T-helper 2 cell treated with Interferon-gamma antibody and Interleukin-4, amounts not matched to agents 100 ng/mL and 5 ng/mL, for 36 hours (primary cell): ENCODE measurements at regions not wholly inside any gene's neighbourhood (a gene's known extent, or its start where the extent isn't known, plus 50 kb on each side); places are given as distances from the start of the nearest gene placed in this dataset.

Experiments used
- intact Hi-C: fragments of 100-400 bp; cut with micrococcal nuclease; formaldehyde crosslinking; loops from one replicate; pipeline ENCODE4 v1.15.1; 2023

DNA sequence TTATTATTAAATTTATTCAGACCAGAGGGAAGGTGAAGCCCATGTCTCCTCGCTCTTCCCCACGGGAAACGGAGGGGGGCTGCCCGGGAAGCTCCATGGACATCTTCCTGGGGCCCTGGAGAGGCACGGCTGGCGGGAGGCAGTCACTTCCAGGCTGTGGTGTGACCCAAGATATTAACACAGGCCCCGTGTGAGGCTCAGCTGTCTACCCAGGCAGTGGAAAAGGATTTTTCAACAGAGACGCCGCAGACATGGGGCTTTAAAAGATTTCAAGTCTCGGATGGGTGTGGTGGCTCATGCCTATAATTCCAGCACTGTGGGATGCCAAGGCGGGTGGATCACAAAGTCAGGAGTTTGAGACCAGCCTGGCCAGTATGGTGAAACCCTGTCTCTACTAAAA is 117.9 kb downstream of the ERMARD start:
- intact Hi-C loops: no loop called here

DNA sequence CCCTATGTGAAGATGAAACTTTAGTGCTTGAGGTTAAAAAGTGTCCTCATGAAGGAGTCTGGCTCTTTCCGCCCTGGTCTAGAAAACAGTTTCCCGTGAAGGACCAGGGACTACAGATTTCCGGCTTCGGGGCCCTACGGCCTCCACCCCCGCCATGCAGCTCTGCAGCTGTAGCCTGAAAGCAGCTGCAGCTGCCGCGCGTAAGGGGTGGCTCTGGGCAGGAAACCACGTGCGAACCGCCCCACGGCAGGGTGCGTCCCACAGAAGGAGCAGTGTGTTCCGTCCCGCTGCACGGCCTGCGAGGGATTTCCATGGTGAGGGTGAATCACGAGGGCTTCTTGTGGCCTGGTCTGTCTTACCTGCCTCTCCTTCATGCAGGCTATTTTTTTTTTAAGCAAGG is 117.0 kb downstream of the ERMARD start:
- intact Hi-C loops: no loop called here

DNA sequence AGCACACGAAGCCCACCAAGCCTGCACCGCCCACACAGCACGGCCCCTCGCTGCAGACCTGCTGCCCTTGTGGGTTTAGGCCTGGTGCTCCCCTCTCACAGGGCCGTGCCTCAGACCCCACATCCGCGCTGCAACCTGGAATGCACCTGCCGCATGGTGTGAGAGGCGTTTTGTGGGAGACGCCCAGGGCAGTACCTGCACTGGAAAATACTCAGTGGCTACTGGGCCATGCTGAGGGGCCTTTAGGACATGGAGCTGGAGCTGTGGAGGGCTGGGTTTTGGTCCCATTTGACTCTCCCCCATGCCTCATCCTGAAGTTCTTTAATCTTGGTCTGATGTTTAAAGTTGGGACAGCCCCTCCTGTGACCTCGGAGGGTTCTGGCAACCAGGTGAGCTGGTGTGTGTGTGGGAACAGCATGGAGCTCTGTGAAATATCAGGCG is 116.3 kb downstream of the ERMARD start:
- intact Hi-C loops: no loop called here

DNA sequence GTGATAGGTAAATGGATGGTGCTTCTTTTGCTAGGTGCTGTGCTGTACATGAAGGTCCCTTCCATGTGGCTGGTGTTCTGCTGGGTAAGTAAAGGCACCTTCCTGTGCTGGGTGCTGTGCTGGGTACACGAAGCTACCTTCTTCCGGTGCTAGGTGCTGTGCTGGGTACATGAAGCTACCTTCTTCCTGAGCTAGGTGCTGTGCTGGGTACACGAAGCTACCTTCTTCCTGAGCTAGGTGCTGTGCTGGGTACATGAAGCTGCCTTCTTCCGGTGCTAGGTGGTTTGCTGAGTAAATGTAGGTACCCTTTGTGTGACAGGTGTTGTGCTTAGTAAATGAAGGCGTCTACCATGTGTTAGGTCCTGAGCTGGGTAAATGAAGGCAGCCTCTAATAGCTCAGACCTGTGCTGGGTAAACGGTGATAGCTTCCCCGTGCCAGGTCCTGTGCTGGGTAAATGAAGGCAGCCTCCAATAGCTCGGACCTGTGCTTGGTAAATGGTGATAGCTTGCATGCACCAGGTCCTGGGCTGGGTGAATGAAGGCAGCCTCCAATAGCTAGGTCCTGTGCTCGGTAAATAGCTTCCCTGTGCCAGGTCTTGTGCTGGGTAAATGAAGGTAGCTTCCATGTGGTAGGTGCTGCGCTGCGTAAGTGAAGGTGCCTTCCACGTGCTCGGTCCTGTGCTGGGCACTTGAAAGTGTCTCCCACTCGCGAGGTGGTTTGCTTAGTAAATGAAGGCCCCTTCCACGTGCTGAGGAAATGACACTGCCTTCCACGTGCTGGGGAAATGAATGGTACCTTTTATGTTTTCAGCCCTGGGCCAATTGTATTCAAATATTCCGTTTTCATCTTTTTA is 115.5 kb downstream of the ERMARD start:
- intact Hi-C loops: no loop called here

DNA sequence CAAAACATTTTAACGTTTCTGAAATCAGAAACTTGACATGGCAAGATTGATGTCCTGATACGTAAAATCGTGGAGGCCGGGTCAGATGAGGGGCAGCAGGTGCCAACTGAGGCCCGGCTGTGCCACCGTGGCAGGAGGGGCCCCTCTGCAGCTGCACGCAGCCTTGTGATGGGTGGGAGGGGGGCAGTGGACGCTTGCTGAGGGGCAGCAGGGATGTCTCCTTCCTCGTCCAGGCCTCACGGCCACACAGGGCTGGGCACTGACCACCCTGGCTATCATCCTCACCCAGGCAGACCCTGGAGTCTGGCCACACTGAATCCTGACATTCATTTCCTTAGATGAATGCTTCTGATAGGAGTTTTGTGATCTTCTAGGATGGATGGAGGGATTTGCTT is 114.7 kb downstream of the ERMARD start:
- intact Hi-C loops: no loop called here

DNA sequence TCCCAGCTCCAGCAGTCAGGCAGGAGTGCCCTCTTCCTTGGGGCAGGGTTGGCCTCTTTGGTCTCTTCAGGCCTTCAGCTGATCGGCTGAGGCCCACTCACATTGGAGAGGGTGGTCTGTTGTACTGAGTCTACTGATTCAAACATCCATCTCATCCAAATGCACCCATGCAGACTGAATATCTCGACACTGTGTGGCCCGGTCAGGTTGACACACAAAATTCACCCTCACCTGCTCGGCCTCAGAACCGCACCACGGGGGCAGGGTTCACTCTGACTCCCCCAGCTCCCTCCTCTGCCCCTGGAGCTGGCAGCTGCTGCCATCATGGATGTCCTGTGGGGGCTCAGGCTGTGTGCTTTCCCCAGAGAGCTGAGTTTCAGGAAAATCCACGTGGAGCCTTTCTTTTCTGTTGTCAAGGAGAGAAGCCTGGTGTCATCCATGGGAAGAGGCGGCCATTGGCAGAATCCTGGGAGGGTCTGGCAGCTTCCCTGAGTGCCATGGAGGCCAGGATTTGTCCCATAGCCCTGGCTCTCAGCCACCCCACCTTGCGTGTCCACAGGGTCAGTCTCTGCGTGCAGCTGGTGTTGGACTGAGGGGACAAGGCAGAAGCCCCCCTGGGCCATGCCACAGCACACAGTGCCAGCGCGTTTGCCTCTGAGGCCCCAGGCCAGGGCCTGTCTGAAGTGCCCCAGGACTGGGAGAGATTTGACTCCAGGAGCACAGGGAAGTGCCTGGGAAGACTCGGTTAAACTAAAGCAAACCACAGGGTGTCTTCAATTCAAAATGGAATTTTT is 114.1 kb downstream of the ERMARD start:
- intact Hi-C loops: no loop called here

DNA sequence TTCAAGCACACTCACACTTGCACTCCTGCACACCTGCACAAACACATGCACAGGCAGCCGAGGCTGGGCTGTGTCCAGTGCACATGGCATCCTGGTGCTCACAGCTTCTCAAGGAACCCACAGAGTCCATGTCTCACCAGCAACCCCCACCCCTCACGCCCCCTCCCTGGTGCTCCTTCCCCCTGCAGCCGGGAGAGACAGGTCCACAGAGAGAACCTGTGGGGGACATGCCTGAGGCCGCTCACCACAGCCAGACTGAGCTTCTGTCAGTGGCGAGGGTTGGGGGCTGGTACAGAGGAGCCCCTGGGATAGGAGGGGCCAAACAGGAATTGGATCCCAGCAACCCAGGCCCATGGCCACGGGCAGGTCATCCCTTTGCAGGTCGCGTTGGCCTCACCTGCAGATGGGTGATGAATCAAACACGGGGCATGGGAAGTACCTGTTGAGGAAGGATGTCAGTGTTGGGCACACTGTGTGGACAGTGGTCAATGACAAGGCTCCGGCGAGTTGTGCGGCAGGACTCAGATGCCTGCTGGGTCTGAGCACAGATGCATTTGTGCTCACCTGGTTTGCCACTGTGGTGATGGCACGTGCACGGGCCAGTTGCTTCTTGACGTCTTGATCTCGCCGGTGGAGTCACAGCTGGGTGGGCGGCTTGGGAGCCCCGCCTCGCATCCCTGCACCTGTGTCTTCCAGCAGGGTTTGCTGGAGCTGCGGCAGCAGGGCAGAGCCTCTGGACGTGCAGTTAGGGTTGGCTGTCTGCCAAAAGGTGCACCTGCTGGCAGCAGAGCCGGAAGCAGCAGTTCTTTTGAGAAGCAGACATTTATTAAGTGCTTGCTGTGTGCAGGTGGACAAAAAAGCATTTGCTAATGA is 113.0 kb downstream of the ERMARD start:
- intact Hi-C loops: no loop called here

DNA sequence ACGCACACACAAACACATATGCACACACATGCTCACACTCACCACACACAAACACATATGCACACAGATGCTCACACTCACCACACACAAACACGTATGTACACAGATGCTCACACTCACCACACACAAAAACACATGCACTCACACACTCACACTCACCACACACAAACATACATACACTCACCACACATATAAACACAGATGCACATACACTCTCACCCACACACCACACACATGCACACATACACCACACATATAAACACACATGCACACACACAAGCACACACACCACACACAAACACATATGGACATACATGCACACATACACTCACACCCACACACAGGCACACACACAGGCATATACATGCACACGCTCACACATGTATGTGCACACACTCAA is 112.3 kb downstream of the ERMARD start:
- intact Hi-C loops: no loop called here

DNA sequence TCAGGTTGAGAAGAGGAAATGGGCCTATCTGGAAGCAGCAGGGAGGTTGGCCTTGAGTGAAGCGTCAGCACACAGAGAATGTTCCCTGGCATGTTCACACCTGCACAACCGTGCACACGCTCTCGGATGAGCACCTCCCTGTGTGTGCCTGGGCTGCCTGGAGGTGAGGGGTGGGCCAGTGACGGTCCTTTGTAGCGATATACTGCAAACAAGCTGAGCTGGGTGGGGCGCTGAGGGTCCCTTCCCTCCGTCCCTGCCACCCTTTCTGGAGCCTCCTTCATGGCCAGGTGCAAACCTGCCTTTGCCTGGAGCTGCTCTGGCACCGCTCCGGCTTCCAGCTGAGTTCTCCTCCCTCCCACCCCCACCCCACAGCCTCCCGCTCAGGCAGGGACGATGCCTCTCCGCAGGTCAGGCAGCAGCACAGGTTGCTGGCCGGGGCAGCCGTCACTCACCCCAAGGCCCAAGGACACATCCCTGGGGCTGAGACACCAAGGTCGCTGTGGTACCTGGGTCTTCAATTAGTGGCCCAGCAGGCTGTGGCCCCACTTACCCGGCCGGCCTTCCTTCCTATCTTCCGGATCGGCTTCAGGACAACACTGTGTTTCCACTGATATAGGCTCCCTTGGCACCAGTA is 111.6 kb downstream of the ERMARD start:
- intact Hi-C loops: no loop called here

DNA sequence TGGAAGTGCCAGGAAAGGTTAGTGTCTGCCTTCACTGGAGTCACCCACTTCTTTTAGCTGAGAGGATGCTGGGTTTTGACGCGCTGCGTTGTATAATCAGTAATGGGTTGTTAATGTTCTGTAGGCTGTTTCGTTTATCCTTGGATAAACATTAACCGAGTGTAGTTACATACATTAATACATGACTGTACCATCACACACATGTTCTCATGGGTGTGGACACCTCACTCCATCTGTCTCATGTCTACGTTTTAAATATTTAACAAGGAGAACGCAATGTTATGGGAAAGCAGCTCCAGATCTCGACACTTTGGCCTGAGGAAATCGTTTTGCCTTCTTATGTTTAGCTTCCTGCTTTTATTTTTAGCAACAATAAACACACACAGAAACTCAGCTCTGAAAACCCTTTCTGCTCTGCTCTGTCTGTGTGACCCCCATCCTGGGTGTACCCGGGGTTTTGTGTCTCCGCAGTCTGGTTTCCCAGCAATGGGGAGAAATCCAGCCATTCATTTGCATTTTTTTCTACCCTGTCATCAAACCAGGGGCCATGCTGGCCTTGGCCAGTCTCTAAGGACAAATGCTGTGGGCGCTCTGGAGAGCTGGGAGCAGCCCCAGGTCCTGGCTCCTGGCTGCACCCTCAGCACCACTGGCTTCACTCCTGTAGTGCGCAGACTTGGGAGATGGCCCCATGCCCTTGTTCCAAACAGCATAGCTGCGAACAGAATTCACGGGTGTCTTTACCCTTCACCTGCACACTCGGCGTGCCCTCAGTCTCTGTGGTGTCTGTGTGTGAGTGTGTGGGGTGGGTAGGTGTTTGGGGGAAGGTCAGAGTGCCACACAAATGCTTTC is 110.8 kb downstream of the ERMARD start:
- intact Hi-C loops: no loop called here

DNA sequence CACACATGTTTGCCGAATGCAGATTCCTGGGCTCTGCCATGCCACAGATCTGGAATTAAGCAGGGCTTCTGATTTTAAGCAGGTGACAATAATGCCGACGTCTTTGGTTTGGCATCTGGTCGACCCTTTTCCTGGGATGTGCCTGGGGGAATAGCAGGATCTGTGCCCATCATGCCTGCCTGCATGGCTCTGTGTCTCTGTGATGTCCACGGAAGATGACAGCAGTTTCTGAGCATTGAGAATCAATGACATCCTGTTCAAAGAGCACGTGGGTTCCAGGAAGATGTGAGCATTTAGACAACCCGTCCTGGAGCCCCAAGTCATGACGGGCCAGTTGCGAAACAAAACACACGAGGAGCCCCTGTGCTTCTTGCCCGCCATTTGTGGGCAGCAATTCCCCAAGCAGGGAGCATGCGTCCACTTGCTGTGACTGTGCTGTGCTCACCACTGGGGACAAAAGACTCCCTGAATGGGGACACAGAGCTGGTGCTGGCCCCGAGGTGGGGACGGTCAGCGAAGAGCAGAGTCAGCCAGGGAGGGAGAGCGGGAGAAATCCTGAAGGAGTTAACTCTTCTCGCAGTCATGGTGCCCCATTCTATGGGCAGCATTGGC is 110.1 kb downstream of the ERMARD start:
- intact Hi-C loops: no loop called here

DNA sequence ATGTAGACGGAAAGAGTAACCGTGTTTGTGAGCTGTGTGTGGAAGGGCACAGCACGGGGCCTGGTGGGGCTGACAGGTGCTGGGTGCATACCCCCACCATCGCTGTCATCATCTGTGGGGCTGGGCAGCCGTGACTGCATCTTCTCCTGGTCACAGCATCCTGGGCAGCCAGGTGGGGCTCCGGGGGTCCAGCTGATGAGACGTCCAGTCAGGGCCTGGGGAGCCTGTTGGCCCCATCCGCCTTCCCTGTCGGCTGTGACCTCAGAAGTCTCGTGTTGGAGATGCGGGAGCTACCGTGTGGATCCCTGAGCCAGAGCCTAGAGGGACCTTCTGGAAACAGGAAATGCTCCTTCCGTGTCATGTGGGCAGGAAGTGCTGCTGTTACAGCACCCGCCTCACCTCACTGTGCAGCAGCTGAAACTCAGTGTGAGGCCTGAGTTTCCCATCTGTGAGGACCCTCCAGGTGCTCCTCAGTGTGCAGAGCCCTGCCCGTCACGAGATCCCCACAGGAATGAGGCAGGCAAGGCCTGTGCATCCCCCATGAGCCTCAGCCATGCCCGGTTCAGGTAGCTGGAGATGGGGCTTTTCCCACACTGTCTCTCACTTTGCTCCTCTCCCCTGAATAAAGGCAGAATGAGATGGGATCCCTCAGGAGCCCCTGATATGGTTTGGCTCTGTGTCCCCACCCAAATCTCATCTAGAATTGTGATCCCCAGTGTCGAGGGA is 108.7 kb downstream of the ERMARD start:
- intact Hi-C loops: no loop called here

DNA sequence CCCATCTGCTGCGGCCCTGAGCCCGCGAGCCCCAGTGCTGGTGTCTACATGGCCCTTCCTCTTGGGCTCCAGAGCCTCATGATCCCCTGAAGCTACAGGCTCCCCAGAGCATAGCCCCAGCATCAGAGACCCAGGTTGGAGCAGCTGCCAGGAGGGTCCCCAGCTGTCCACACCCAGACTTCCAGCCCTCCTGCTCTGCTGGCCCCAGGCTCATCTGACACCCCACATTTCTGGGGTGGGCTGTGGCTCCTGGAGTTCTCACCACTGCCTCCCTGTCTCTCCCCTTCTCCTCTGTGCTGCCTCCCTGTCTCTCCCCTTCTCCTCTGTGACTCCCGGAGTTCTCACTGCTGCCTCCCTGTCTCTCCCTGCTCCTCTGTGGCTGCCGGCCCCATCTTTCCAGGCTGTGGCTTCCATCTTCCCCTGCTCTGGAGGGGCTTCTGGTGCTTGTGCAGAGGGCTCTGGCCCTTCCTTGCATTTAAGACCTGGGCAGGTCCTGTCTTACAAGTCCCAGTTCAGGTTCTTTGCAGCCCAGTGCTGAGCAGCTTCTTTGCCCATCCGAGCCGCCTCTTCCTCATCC is 108.1 kb downstream of the ERMARD start:
- intact Hi-C loops: no loop called here

DNA sequence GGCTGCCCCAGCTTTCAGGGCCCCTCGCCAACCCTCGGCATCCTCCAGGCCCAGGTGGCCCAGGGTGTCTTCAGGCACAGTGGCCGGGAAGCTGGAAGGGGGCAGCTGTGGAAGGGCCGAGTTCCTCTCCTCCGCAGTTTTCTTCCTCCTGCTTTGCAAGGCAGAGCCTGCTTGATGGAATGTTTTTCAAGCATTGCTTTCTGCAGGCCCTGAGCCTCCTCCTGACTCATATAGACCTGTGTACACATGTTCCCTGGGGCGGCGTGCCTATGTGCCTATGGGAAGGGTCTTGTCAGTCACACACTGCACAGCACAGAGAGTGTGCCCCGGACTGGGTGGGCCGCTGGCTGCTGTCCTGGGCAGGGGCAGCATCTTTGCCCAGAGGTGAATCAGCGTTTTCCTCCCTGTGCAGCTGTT is 107.5 kb downstream of the ERMARD start:
- intact Hi-C loops: no loop called here

DNA sequence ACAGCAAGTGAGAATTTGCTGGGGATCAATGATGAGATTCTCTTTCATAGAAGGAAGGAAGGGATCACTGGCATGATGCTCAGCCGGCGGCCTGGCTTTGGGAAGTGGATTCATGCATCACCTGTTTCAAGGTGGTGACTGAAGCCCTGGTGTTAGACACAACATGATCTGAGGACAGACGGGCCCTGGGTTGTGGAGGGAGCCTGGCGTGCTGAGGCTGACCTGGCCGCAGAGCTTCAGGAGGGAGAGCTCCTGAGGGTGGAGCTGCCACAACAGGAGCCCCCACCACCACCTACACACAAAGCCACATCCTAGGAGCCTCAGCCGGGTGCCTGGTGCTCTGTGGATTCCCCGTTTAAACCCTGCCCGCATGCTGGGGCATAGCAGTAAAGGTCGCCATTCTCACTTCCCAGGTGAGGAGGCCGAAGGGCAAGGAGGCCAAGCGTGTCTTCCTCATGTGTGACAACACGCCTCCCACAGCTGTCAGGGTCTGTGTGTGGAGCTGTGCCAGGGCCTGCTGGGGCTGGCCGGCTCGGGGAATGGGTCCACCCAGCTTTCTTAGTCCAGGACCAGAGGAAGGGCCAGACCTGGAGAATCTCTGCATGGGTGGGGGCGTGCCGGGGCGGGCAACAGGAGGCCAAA is 107.0 kb downstream of the ERMARD start:
- intact Hi-C loops: no loop called here

DNA sequence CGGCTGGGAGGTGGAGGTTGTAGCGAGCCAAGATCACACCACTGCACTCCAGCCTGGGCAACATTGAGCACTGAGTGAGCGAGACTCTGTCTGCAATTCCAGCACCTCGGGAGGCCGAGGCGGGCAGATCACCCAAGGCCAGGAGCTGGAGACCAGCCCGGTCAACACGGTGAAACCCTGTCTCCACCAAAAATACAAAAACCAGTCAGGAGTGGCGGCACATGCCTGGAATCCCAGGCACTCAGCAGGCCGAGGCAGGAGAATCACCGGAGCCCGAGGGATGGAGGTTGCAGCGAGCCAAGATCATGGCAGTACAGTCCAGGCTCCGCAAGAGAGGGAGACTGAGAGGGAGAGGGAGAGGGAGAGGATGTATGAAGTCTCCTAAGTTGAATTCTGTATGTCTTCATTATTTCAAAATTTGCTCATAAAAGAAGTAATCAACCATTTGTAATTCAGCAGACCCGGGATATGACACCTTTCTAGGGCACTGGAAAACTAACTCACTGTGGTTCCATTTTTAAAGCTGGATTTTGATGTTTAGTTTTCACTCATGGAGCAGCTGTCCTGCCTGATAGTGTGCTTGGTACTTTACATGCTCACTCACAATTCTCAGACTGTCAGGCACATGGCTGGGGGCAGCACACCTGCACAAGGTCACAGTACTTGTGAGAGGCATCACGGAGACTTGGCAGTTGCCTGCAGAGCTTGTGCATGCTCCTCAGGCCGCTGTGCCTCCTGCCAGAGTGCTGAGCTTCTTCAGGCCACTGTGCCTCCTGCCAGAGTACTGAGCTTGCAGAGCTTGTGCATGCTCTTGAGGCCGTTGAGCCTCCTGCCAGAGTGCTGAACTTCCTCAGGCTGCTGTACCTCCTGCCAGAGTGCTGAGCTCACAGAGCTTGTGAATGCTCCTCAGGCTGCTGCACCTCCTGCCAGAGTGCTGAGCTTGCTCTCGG is 106.2 kb downstream of the ERMARD start:
- intact Hi-C loops: no loop called here
